OCI-LY7 (cell line): ENCODE measurements at regions not wholly inside any gene's neighbourhood (a gene's known extent, or its start where the extent isn't known, plus 50 kb on each side); places are given as distances from the start of the nearest gene placed in this dataset.

ENCODE experiments used
- BruUV-seq: library from RNA; stranded (reverse); fragments of 400-500 nt; replicated peaks from 2 replicates; lab custom pipeline; 2021; lab: Mats Ljungman, UMichigan
- CTCF ChIA-PET: fragments of 300-600 bp; sonication (Branson Sonifier 250); formaldehyde crosslinking; loops from one replicate; lab custom pipeline; 2022; ENCODE audit warnings: antibody characterized with exemption; ENCODE audit not compliant: unreplicated experiment; lab: Charles Lee
- POLR2A ChIA-PET: fragments of 300-600 bp; sonication (Branson Sonifier 250); formaldehyde crosslinking; loops from one replicate; lab custom pipeline; 2022; ENCODE audit warnings: antibody characterized with exemption; lab: Charles Lee
- DNase-seq: peaks from one replicate; pipeline ENCODE4 v3.0.0-alpha.2; 2015; ENCODE audit warnings: low spot score
- H2AFZ ChIP-seq: fragments of 200-600 bp; sonication (generic), shearing (Covaris generic); 2 replicates; pipeline ENCODE4 v1.6.1; 2014; ENCODE audit warnings: mild to moderate bottlenecking, antibody characterized with exemption, low read length, moderate library complexity
- H3K27ac ChIP-seq: fragments of 200-600 bp; sonication (generic); 2 replicates; pipeline ENCODE4 v1.5.1; 2014; ENCODE audit warnings: mixed run types, low read depth, mild to moderate bottlenecking, moderate library complexity, low read length, inconsistent platforms; ENCODE audit not compliant: poor library complexity, severe bottlenecking
- H3K36me3 ChIP-seq: fragments of 200-600 bp; sonication (generic); 2 replicates; pipeline ENCODE4 v1.6.1; 2014; ENCODE audit warnings: mild to moderate bottlenecking, antibody characterized with exemption, low read length, moderate library complexity, mixed read lengths; ENCODE audit not compliant: insufficient read depth
- H3K4me1 ChIP-seq: fragments of 200-600 bp; sonication (generic); 2 replicates; pipeline ENCODE4 v1.5.1; 2014; ENCODE audit warnings: mild to moderate bottlenecking, low read length; ENCODE audit not compliant: insufficient read depth, poor library complexity, severe bottlenecking
- H3K4me2 ChIP-seq: fragments of 200-600 bp; sonication (generic); 2 replicates; pipeline ENCODE4 v1.6.1; 2014; ENCODE audit warnings: mild to moderate bottlenecking, low read length
- H3K4me3 ChIP-seq: fragments of 200-600 bp; sonication (generic); 2 replicates; pipeline ENCODE4 v1.5.1; 2014; ENCODE audit warnings: mild to moderate bottlenecking, low read depth, low read length; ENCODE audit not compliant: poor library complexity, severe bottlenecking
- H3K79me2 ChIP-seq: fragments of 200-600 bp; sonication (generic); 2 replicates; pipeline ENCODE4 v1.6.1; 2016; ENCODE audit warnings: low read depth, mild to moderate bottlenecking, low read length, moderate library complexity, mixed read lengths; ENCODE audit not compliant: insufficient read depth
- H3K9me2 ChIP-seq: fragments of 200-600 bp; sonication (generic); 2 replicates; pipeline ENCODE4 v1.6.1; 2016; ENCODE audit warnings: mild to moderate bottlenecking, low read length, mixed read lengths; ENCODE audit not compliant: insufficient read depth
- H3K9me3 ChIP-seq: fragments of 200-600 bp; sonication (generic); 2 replicates; pipeline ENCODE4 v1.6.1; 2014; ENCODE audit warnings: mild to moderate bottlenecking, mixed run types, low read length, mixed read lengths
- H4K20me1 ChIP-seq: fragments of 200-600 bp; sonication (generic); 2 replicates; pipeline ENCODE4 v1.6.1; 2014; ENCODE audit warnings: mild to moderate bottlenecking, antibody characterized with exemption, low read length, moderate library complexity, mixed read lengths; ENCODE audit not compliant: insufficient read depth
- EZH2phosphoT487 ChIP-seq: fragments of 200-600 bp; sonication (generic); IDR thresholded peaks from 2 replicates; pipeline ENCODE4 v1.6.1; 2018; ENCODE audit warnings: low read depth, borderline replicate concordance, mild to moderate bottlenecking, mixed run types, antibody characterized with exemption, low read length, moderate library complexity, mixed read lengths
- intact Hi-C: fragments of 100-400 bp; cut with micrococcal nuclease; formaldehyde crosslinking; loops from one replicate; pipeline ENCODE4 v1.10.0; 2022; ENCODE audit not compliant: unreplicated experiment
- TF ChIP-seq, protein P1 (sequence below): fragments of 200-600 bp; sonication (generic); conservative IDR thresholded peaks from 2 replicates; pipeline ENCODE4 v1.5.1; 2014; ENCODE audit warnings: mild to moderate bottlenecking, antibody characterized with exemption, low read length, moderate library complexity, mixed read lengths

DNA sequence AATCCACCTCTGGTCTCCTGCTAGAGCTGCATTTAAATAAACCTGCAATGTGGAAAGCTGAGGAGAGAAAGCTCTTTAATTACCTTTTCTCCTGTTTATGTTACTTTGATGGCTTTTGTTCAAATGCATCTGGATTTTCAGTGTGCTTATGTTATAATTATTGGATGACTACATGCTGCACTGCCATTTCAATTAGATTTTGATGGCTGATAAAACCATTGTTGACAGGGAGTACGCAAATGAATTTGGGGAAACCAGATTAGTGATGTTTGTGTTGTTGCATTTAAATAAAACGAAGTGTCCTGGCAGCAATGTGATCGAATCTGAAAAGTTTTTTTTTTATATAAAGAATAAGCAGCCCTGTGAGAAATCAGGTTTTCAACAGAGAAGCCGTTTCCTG, 799.8 kb downstream of the DIAPH3 start:
- H3K27ac ChIP-seq = no peak overlapping the region
- ChIA-PET CTCF (no interaction called here), POLR2A (interaction anchor here (0.9 kb wide), 1 partner anchor 44 kb away, joined by 3 read pairs; no protein-coding TSS in a partner anchor)
- TF ChIP-seq EZH2phosphoT487 = no peak
- TF ChIP-seq, protein P1, sequence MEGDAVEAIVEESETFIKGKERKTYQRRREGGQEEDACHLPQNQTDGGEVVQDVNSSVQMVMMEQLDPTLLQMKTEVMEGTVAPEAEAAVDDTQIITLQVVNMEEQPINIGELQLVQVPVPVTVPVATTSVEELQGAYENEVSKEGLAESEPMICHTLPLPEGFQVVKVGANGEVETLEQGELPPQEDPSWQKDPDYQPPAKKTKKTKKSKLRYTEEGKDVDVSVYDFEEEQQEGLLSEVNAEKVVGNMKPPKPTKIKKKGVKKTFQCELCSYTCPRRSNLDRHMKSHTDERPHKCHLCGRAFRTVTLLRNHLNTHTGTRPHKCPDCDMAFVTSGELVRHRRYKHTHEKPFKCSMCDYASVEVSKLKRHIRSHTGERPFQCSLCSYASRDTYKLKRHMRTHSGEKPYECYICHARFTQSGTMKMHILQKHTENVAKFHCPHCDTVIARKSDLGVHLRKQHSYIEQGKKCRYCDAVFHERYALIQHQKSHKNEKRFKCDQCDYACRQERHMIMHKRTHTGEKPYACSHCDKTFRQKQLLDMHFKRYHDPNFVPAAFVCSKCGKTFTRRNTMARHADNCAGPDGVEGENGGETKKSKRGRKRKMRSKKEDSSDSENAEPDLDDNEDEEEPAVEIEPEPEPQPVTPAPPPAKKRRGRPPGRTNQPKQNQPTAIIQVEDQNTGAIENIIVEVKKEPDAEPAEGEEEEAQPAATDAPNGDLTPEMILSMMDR = no peak
- no peaks in the 10 kb centered on the region for H4K20me1 ChIP-seq
- no peak overlapping the region for H3K4me3 ChIP-seq
- no peaks in the 10 kb centered on the region for H3K36me3 ChIP-seq
- H3K79me2 ChIP-seq = no peaks in the 10 kb centered on the region
- H3K9me3 ChIP-seq = no peaks in the 10 kb centered on the region
- BruUV-seq = no TSS peak
- intact Hi-C loops = no loop called here
- H3K9me2 ChIP-seq = no peaks in the 10 kb centered on the region
- no peaks in the 10 kb centered on the region for H3K4me1 ChIP-seq
- no peak overlapping the region for H3K4me2 ChIP-seq
- no peak overlapping the region for H2AFZ ChIP-seq
- no peak for DNase-seq

DNA sequence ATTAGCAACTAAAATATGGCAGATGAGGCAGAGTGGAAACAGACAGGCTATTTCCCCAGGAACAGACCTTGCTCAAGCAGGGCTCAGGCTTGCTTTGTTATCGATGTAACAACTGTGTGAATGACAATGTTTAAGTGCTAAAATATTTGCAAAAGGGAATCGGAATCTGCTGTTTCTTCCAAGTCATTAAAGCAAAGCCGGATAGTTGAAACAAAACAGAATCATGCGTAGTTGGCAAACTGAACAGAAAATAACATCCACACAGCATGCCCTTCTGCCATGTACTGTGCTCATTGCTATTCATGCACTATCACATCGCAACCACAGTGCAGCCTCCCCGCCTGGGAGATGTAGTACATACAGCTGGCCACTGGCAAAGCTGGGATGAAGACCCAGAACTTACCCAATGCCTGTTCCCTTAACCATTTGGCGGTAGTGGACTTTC, 799.1 kb downstream of the DIAPH3 start:
- Histone ChIP-seq H3K79me2 (no peaks in the 10 kb centered on the region), H3K4me3 (no peak overlapping the region), H3K36me3 (no peaks in the 10 kb centered on the region), H3K4me2 (no peak overlapping the region), H3K4me1 (no peaks in the 10 kb centered on the region), H3K9me2 (no peaks in the 10 kb centered on the region), H3K9me3 (no peaks in the 10 kb centered on the region), H2AFZ (no peak overlapping the region), H3K27ac (no peak overlapping the region), H4K20me1 (no peaks in the 10 kb centered on the region)
- TF ChIP-seq, protein P1 = no peak
- no peak for TF ChIP-seq EZH2phosphoT487
- BruUV-seq = no TSS peak
- no peak for DNase-seq
- intact Hi-C loops = no loop called here
- ChIA-PET CTCF (no interaction called here), POLR2A (interaction anchor here (0.6 to 0.9 kb wide), 2 partner anchors 44 to 82 kb away, joined by 3 read pairs; no protein-coding TSS in a partner anchor)

DNA sequence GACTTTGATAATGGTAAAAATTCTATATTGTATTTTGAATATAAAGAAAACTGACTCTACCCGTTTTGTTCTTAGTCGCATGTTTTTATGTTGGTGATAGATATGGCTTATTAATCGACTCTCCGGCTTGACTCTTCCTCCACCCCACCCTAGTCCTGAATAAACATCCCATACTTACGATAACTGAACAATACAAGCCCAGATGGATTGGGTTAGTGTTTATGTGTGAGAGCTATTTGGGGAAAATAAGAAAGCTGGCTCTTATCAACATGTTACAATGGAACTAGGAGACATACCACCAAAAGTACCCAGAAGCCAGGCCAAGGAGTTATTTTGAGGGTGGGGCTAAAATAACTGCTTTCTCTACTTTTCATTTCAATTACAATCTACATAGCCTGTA, 796.3 kb downstream of the DIAPH3 start:
- no peaks in the 10 kb centered on the region for H3K9me2 ChIP-seq
- H3K4me1 ChIP-seq = no peaks in the 10 kb centered on the region
- no peak for DNase-seq
- no TSS peak for BruUV-seq
- no peaks in the 10 kb centered on the region for H4K20me1 ChIP-seq
- CTCF ChIA-PET = no interaction called here
- H3K36me3 ChIP-seq = no peaks in the 10 kb centered on the region
- intact Hi-C loops = no loop called here
- H3K79me2 ChIP-seq = no peaks in the 10 kb centered on the region
- no peak overlapping the region for H2AFZ ChIP-seq
- POLR2A ChIA-PET = interaction anchor here (0.5 to 0.6 kb wide), 2 partner anchors 193 to 220 kb away, joined by 3 read pairs; no protein-coding TSS in a partner anchor
- H3K4me2 ChIP-seq = no peak overlapping the region
- no peaks in the 10 kb centered on the region for H3K9me3 ChIP-seq
- H3K4me3 ChIP-seq = no peak overlapping the region
- TF ChIP-seq, protein P1 = no peak
- no peak for TF ChIP-seq EZH2phosphoT487
- H3K27ac ChIP-seq = no peak overlapping the region
